GM19395 (cell line): ENCODE measurements at regions not wholly inside any gene's neighbourhood (a gene's known extent, or its start where the extent isn't known, plus 50 kb on each side); places are given as distances from the start of the nearest gene placed in this dataset.

Source experiments
- ATAC-seq: cut with Tn5 transposase; IDR thresholded peaks from one replicate; pipeline ENCODE4 v1.9.1; 2021; ENCODE audit warnings: mild to moderate bottlenecking, moderate library complexity; ENCODE audit not compliant: unreplicated experiment

GRCh38 chr18:26794230-26795101 lies 71.0 kb downstream of the AQP4 start:
- ATAC-seq = no peak

GRCh38 chr18:26792661-26793060 lies 72.8 kb downstream of the AQP4 start:
- no peak for ATAC-seq

GRCh38 chr18:26791676-26792075 lies 73.8 kb downstream of the AQP4 start:
- ATAC-seq = no peak

GRCh38 chr18:26784599-26784998 lies 80.9 kb downstream of the AQP4 start:
- no peak for ATAC-seq

GRCh38 chr18:26783170-26783569 lies 82.3 kb downstream of the AQP4 start:
- ATAC-seq = no peak

- ATAC-seq = no peak
These were observed 84.8 kb downstream of the AQP4 start for GRCh38 chr18:26780520-26781325.

- no peak for ATAC-seq
These were observed 87.5 kb downstream of the AQP4 start for GRCh38 chr18:26778054-26778393.

- ATAC-seq = no peak
These were observed 88.0 kb downstream of the AQP4 start for GRCh38 chr18:26777351-26778053.

- ATAC-seq = no peak
These were observed 92.8 kb downstream of the AQP4 start for GRCh38 chr18:26772691-26773090.

GRCh38 chr18:26771524-26771923 lies 94.0 kb downstream of the AQP4 start:
- ATAC-seq = no peak

- ATAC-seq = no peak
These were observed 97.1 kb downstream of the AQP4 start for GRCh38 chr18:26768385-26768784.

GRCh38 chr18:26765498-26765897 lies 100.0 kb downstream of the AQP4 start:
- no peak for ATAC-seq

GRCh38 chr18:26764586-26764985 lies 100.9 kb downstream of the AQP4 start:
- ATAC-seq = no peak

- no peak for ATAC-seq
These were observed 101.3 kb downstream of the AQP4 start for GRCh38 chr18:26764177-26764576.

GRCh38 chr18:26763446-26764110 lies 101.9 kb downstream of the AQP4 start:
- no peak for ATAC-seq

GRCh38 chr18:26757263-26758019 lies 108.1 kb downstream of the AQP4 start:
- no peak for ATAC-seq

GRCh38 chr18:26756556-26756955 lies 109.0 kb downstream of the AQP4 start:
- no peak for ATAC-seq

GRCh38 chr18:26746826-26747475 lies 118.6 kb downstream of the AQP4 start:
- ATAC-seq = no peak

GRCh38 chr18:26746398-26746797 lies 119.1 kb downstream of the AQP4 start:
- ATAC-seq = no peak
